ENCODE measurements at regions not wholly inside any gene's neighbourhood (a gene's known extent, or its start where the extent isn't known, plus 50 kb on each side); places are given as distances from the start of the nearest gene placed in this dataset.

- TF ChIP-seq REST (IDR thresholded peaks at IDR 0.05; ENCODE audit: low read depth): no peak
- TF ChIP-seq EGR1 (IDR thresholded peaks at IDR 0.05): no peak
- no peak for TF ChIP-seq YY1 (IDR thresholded peaks at IDR 0.05; ENCODE audit: low read depth)
- no peak for TF ChIP-seq EP300 (IDR thresholded peaks at IDR 0.05; ENCODE audit: borderline replicate concordance)
- TF ChIP-seq MAX (IDR thresholded peaks at IDR 0.05): no peak
- TF ChIP-seq CEBPB (IDR thresholded peaks at IDR 0.05): no peak
- TF ChIP-seq CREB1 (IDR thresholded peaks at IDR 0.05; ENCODE audit: low read depth): no peak
Measured at GRCh38 chr6:21826023-21826422, 232.5 kb downstream of the SOX4 start.

- no peak for TF ChIP-seq YY1 (IDR thresholded peaks at IDR 0.05; ENCODE audit: low read depth)
- TF ChIP-seq TEAD4 (IDR thresholded peaks at IDR 0.05): no peak
- no peak for TF ChIP-seq CREB1 (IDR thresholded peaks at IDR 0.05; ENCODE audit: low read depth)
- TF ChIP-seq TAF1 (IDR thresholded peaks at IDR 0.05; ENCODE audit: low read depth): no peak
- TF ChIP-seq USF1 (IDR thresholded peaks at IDR 0.05): no peak
- TF ChIP-seq ZBTB7A (IDR thresholded peaks at IDR 0.05; ENCODE audit: low read depth): no peak
- TF ChIP-seq MAX (IDR thresholded peaks at IDR 0.05): no peak
- no peak for TF ChIP-seq TCF12 (IDR thresholded peaks at IDR 0.05; ENCODE audit: low read depth)
- TF ChIP-seq RAD21 (IDR thresholded peaks at IDR 0.05; ENCODE audit: low read depth): no peak
- no peak for TF ChIP-seq NFIC (IDR thresholded peaks at IDR 0.05)
Measured at GRCh38 chr6:21826904-21827303, 233.4 kb downstream of the SOX4 start.

GRCh38 chr6:21827425-21828202 is 234.1 kb downstream of the SOX4 start:
- no peak for TF ChIP-seq EP300 (IDR thresholded peaks at IDR 0.05; ENCODE audit: borderline replicate concordance)
- no peak for TF ChIP-seq TCF12 (IDR thresholded peaks at IDR 0.05; ENCODE audit: low read depth)
- TF ChIP-seq RAD21 (IDR thresholded peaks at IDR 0.05; ENCODE audit: low read depth): no peak
- TF ChIP-seq REST (IDR thresholded peaks at IDR 0.05; ENCODE audit: low read depth): no peak
- TF ChIP-seq TEAD4 (IDR thresholded peaks at IDR 0.05): no peak
- TF ChIP-seq TAF1 (IDR thresholded peaks at IDR 0.05; ENCODE audit: low read depth): no peak
- TF ChIP-seq ZBTB7A (IDR thresholded peaks at IDR 0.05; ENCODE audit: low read depth): no peak
- TF ChIP-seq MAX (IDR thresholded peaks at IDR 0.05): no peak
- TF ChIP-seq EGR1 (IDR thresholded peaks at IDR 0.05): no peak
- no peak for TF ChIP-seq YY1 (IDR thresholded peaks at IDR 0.05; ENCODE audit: low read depth)
- TF ChIP-seq USF1 (IDR thresholded peaks at IDR 0.05): no peak

GRCh38 chr6:21828704-21829103 is 235.2 kb downstream of the SOX4 start:
- TF ChIP-seq USF1 (IDR thresholded peaks at IDR 0.05) (no peak), CREB1 (IDR thresholded peaks at IDR 0.05; ENCODE audit: low read depth) (no peak), TAF1 (IDR thresholded peaks at IDR 0.05; ENCODE audit: low read depth) (no peak), TCF12 (IDR thresholded peaks at IDR 0.05; ENCODE audit: low read depth) (no peak), REST (IDR thresholded peaks at IDR 0.05; ENCODE audit: low read depth) (no peak), CEBPB (IDR thresholded peaks at IDR 0.05) (no peak)
